ENCODE measurements at regions not wholly inside any gene's neighbourhood (a gene's known extent, or its start where the extent isn't known, plus 50 kb on each side); places are given as distances from the start of the nearest gene placed in this dataset.

- TF ChIP-seq, protein P1, sequence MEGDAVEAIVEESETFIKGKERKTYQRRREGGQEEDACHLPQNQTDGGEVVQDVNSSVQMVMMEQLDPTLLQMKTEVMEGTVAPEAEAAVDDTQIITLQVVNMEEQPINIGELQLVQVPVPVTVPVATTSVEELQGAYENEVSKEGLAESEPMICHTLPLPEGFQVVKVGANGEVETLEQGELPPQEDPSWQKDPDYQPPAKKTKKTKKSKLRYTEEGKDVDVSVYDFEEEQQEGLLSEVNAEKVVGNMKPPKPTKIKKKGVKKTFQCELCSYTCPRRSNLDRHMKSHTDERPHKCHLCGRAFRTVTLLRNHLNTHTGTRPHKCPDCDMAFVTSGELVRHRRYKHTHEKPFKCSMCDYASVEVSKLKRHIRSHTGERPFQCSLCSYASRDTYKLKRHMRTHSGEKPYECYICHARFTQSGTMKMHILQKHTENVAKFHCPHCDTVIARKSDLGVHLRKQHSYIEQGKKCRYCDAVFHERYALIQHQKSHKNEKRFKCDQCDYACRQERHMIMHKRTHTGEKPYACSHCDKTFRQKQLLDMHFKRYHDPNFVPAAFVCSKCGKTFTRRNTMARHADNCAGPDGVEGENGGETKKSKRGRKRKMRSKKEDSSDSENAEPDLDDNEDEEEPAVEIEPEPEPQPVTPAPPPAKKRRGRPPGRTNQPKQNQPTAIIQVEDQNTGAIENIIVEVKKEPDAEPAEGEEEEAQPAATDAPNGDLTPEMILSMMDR (IDR thresholded peaks at IDR 0.05; ENCODE audit: extremely low read depth, insufficient read depth, missing control alignments) = no peak
- in situ Hi-C loops (cut with MboI; ENCODE audit: low pct_unique_long_range_greater_than_20kb, low sequenced_read_pairs, unreplicated experiment) = no loop called here
- DNase-seq (ENCODE audit: low spot score) = no peak
These were observed 85.2 kb downstream of the POLR1F start for GRCh38 chr7:19623676-19624075.

DNA sequence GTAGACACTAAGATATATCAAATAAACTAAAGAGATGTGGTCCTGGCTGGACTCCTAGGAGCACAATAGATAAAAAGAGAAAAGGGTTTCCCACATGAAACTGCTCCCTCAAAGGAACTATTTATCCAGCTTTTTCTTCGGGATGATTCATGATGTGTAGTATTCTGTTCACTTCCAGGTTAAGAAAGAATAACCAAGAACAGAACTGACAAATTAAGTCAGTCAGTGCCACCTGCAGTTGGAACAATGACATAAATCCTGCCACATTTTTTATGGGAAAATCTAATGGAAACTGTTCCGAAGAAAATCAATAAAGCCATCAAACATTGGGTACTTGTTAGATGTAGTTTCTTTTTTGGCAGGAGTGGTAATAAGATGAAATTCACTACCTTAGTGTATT lies 87.1 kb downstream of the POLR1F start:
- in situ Hi-C loops (cut with MboI; ENCODE audit: low pct_unique_long_range_greater_than_20kb, low sequenced_read_pairs, unreplicated experiment) = no loop called here
- DNase-seq (ENCODE audit: low spot score) = no peak
- TF ChIP-seq, protein P1 (IDR thresholded peaks at IDR 0.05; ENCODE audit: extremely low read depth, insufficient read depth, missing control alignments) = no peak

DNA sequence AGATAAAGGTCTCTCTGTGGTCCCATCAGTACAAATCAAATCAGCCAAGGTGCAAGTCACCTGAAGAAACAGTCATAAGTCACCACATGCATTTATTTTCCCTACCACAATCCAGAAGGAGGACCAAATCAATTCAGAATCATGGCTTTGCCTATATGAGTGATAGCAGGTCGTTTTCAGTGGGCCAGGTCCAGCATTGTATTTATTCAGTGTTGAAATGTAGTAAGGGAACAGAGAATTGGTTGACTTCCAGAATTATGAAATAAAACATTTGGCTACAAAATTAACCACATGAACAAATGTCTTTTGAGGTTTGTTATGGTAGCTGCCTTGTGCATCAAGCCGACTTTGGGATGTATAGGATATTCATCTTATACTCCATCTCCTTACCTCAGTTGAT lies 88.4 kb downstream of the POLR1F start:
- in situ Hi-C loops (cut with MboI; ENCODE audit: low pct_unique_long_range_greater_than_20kb, low sequenced_read_pairs, unreplicated experiment) = no loop called here

DNA sequence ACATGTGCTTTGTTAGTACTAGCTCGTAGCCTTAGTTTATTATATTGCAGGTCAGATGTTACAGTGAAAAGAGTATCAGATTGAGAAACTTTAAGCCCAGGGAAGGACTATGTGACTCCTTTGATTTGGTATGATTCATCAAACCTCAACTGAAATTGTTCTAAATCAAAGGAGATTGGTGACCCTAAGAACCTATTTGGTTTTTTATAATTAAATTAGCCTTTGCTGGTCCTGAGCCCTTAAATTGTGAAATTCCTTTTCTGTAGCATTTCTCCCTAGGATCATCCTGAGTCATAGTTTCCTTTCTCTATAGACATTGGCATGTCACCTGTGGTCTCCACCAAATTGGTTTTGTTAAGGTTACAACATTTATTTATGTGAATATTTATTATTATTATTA lies 89.7 kb downstream of the POLR1F start:
- TF ChIP-seq, protein P1 (IDR thresholded peaks at IDR 0.05; ENCODE audit: extremely low read depth, insufficient read depth, missing control alignments) = no peak
- in situ Hi-C loops (cut with MboI; ENCODE audit: low pct_unique_long_range_greater_than_20kb, low sequenced_read_pairs, unreplicated experiment) = no loop called here
- DNase-seq (ENCODE audit: low spot score) = no peak

More for the DNA sequence above, 88.4 kb downstream of the POLR1F start:
- DNase-seq (ENCODE audit: low spot score) = no peak
- TF ChIP-seq, protein P1 (IDR thresholded peaks at IDR 0.05; ENCODE audit: extremely low read depth, insufficient read depth, missing control alignments) = no peak

DNA sequence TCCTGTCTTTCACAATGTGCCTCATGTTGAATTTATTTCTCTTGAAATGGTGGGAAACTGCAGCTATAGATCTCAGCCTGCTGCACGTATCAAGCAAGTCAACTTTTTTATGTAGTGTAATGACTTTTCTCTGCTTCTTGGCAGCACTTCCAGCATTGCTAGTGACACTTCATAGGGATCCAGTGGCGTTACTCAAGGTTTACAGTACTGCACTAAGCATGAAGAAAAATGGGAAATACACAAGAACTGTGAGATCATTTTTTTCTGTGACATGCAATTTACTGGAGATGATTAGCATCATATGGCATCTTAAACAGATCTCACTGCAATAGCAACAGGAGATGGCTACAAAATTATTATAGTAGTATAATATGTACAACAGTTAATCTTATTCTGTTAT lies 90.9 kb downstream of the POLR1F start:
- TF ChIP-seq, protein P1 (IDR thresholded peaks at IDR 0.05; ENCODE audit: extremely low read depth, insufficient read depth, missing control alignments) = no peak
- no peak for DNase-seq (ENCODE audit: low spot score)
- in situ Hi-C loops (cut with MboI; ENCODE audit: low pct_unique_long_range_greater_than_20kb, low sequenced_read_pairs, unreplicated experiment) = no loop called here

- in situ Hi-C loops (cut with MboI; ENCODE audit: low pct_unique_long_range_greater_than_20kb, low sequenced_read_pairs, unreplicated experiment) = no loop called here
- TF ChIP-seq, protein P1 (IDR thresholded peaks at IDR 0.05; ENCODE audit: extremely low read depth, insufficient read depth, missing control alignments) = no peak
- DNase-seq (ENCODE audit: low spot score) = no peak
These were observed 98.5 kb downstream of the POLR1F start for GRCh38 chr7:19610194-19610943.

Data from GM13977 (cell line).